Erythroblast (primary cell): ENCODE measurements at regions not wholly inside any gene's neighbourhood (a gene's known extent, or its start where the extent isn't known, plus 50 kb on each side); places are given as distances from the start of the nearest gene placed in this dataset.

Experiments
- GATA1 ChIP-seq: IDR thresholded peaks from 2 replicates; pipeline ENCODE4 v1.6.1; 2011; ENCODE audit warnings: low read depth, mild to moderate bottlenecking, control low read depth, low read length, moderate library complexity
- POLR2A ChIP-seq: IDR thresholded peaks from 2 replicates; pipeline ENCODE4 v1.6.1; 2011; ENCODE audit warnings: mild to moderate bottlenecking, low read length

DNA sequence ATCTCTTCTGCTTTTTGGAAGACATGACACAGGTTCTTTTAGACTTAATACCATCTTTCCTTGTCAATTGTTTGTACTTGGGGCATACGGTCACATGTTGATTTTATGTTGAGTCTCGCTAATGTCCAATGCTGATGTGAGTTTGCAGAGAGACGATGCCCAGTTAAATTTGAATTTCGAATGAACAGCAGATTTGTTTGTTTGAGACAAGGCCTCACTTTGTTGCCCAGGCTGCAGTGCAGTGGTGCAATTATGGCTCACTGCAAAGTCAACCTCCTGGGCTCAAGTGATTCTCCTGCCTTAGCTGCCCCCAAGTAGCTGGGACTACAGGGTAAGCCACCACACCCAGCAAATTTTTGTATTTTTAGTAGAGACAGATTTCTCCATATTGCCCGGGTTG is 473.5 kb downstream of the RIT2 start:
- TF ChIP-seq POLR2A (no peak), GATA1 (no peak)
